GM21723 (cell line): ENCODE measurements at regions not wholly inside any gene's neighbourhood (a gene's known extent, or its start where the extent isn't known, plus 50 kb on each side); places are given as distances from the start of the nearest gene placed in this dataset.
"Not testable (repeated sequence)": the region's sequence is repeated elsewhere in the genome, so short reads cannot be mapped to it uniquely, and the experiment has no call there.

ENCODE experiments used
- ATAC-seq: cut with Tn5 transposase; IDR thresholded peaks from one replicate; pipeline ENCODE4 v1.9.1; 2021; ENCODE audit warnings: mild to moderate bottlenecking, moderate library complexity; ENCODE audit not compliant: unreplicated experiment

- ATAC-seq, result peak; percentile 65
Measured at GRCh38 chr20:48339190-48339985, 488.4 kb downstream of the PREX1 start.

GRCh38 chr20:48338717-48339116 is 489.1 kb downstream of the PREX1 start:
- ATAC-seq, result no peak

GRCh38 chr20:48336597-48336996 is 491.2 kb downstream of the PREX1 start:
- ATAC-seq, result no peak

- ATAC-seq, result no peak
Measured at GRCh38 chr20:48335308-48336050, 492.3 kb downstream of the PREX1 start.

GRCh38 chr20:48333707-48334106 is 494.1 kb downstream of the PREX1 start:
- ATAC-seq, result no peak

GRCh38 chr20:48332555-48332954 is 495.2 kb downstream of the PREX1 start:
- no peak for ATAC-seq

- ATAC-seq, result no peak
Measured at GRCh38 chr20:48331518-48332286, 496.1 kb downstream of the PREX1 start.

- ATAC-seq, result no peak
Measured at GRCh38 chr20:48329676-48330664, 497.8 kb downstream of the PREX1 start.

GRCh38 chr20:48329031-48329615 is 498.7 kb downstream of the PREX1 start:
- ATAC-seq, result no peak

- ATAC-seq, result not testable (repeated sequence)
Measured at GRCh38 chr20:48327848-48328247, 500.0 kb downstream of the PREX1 start.

GRCh38 chr20:48326868-48327267 is 500.9 kb downstream of the PREX1 start:
- no peak for ATAC-seq

- no peak for ATAC-seq
Measured at GRCh38 chr20:48326434-48326691, 501.4 kb downstream of the PREX1 start.

GRCh38 chr20:48325656-48326433 is 502.0 kb downstream of the PREX1 start:
- ATAC-seq, result no peak

- ATAC-seq, result no peak
Measured at GRCh38 chr20:48324744-48325143, 503.1 kb downstream of the PREX1 start.

GRCh38 chr20:48321271-48321670 is 506.5 kb downstream of the PREX1 start:
- no peak for ATAC-seq

- ATAC-seq, result no peak
Measured at GRCh38 chr20:48319943-48320584, 507.7 kb downstream of the PREX1 start.

- ATAC-seq, result no peak
Measured at GRCh38 chr20:48317578-48317977, 510.2 kb downstream of the PREX1 start.

- ATAC-seq, result no peak
Measured at GRCh38 chr20:48314925-48315592, 512.7 kb downstream of the PREX1 start.
